ENCODE measurements at regions not wholly inside any gene's neighbourhood (a gene's known extent, or its start where the extent isn't known, plus 50 kb on each side); places are given as distances from the start of the nearest gene placed in this dataset.

GRCh38 chr2:150410809-150411208, 76.7 kb downstream of the RND3 start:
- no peak for FAIRE-seq
- H3K4me1 ChIP-seq (ENCODE audit: control insufficient read depth, extremely low read depth, insufficient read depth, low read length), result no peaks in the 10 kb centered on the region
- H3K9me3 ChIP-seq (ENCODE audit: control insufficient read depth, low read depth, low read length), result no peaks in the 10 kb centered on the region
- H3K79me2 ChIP-seq (ENCODE audit: control insufficient read depth, insufficient read depth, low read length), result no peaks in the 10 kb centered on the region
- no peak overlapping the region for H3K9ac ChIP-seq (ENCODE audit: control insufficient read depth, extremely low read depth, insufficient read depth, low read length)
- no peak overlapping the region for H3K4me3 ChIP-seq (ENCODE audit: control insufficient read depth in 2 of 3, extremely low read depth in 1 of 3, insufficient read depth in 2 of 3, low read depth in 1 of 3, low read length in 3 of 3)
- no peak for TF ChIP-seq EZH2 (IDR thresholded peaks at IDR 0.05; ENCODE audit: low read length)
- TF ChIP-seq, protein P1, sequence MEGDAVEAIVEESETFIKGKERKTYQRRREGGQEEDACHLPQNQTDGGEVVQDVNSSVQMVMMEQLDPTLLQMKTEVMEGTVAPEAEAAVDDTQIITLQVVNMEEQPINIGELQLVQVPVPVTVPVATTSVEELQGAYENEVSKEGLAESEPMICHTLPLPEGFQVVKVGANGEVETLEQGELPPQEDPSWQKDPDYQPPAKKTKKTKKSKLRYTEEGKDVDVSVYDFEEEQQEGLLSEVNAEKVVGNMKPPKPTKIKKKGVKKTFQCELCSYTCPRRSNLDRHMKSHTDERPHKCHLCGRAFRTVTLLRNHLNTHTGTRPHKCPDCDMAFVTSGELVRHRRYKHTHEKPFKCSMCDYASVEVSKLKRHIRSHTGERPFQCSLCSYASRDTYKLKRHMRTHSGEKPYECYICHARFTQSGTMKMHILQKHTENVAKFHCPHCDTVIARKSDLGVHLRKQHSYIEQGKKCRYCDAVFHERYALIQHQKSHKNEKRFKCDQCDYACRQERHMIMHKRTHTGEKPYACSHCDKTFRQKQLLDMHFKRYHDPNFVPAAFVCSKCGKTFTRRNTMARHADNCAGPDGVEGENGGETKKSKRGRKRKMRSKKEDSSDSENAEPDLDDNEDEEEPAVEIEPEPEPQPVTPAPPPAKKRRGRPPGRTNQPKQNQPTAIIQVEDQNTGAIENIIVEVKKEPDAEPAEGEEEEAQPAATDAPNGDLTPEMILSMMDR (optimal IDR thresholded peaks at IDR 0.05 in 1 of 3, IDR thresholded peaks at IDR 0.05 in 1 of 3, conservative IDR thresholded peaks at IDR 0.05 in 1 of 3; ENCODE audit: extremely low read depth in 1 of 3, insufficient read depth in 2 of 3, low read length in 3 of 3), result no peak
- no peak overlapping the region for H3K4me2 ChIP-seq (ENCODE audit: control insufficient read depth, extremely low read depth, insufficient read depth, low read depth, low read length)
- DNase-seq (ENCODE audit: low read depth, low spot score), result no peak
- no peak overlapping the region for H2AFZ ChIP-seq (ENCODE audit: control insufficient read depth, low read length)
- H4K20me1 ChIP-seq (ENCODE audit: control insufficient read depth, extremely low read depth, insufficient read depth, low read length), result no peaks in the 10 kb centered on the region
- dilution Hi-C loops (cut with MboI; ENCODE audit: extremely low pct_ligation_motif_present, low sequenced_read_pairs), result no loop called here
- H3K27me3 ChIP-seq (ENCODE audit: control insufficient read depth, extremely low read depth, insufficient read depth, low read length), result no peaks in the 10 kb centered on the region
- no peak overlapping the region for H3K27ac ChIP-seq (ENCODE audit: control insufficient read depth, insufficient read depth, low read length)
- H3K36me3 ChIP-seq (ENCODE audit: control insufficient read depth in 2 of 2, extremely low read depth in 1 of 2, insufficient read depth in 2 of 2, low read length in 2 of 2), result no peaks in the 10 kb centered on the region
- H3K9me1 ChIP-seq (ENCODE audit: control insufficient read depth, extremely low read depth, insufficient read depth, low read length), result no peaks in the 10 kb centered on the region

- Histone ChIP-seq H4K20me1 (ENCODE audit: control insufficient read depth, extremely low read depth, insufficient read depth, low read length) (no peaks in the 10 kb centered on the region), H3K27ac (ENCODE audit: control insufficient read depth, insufficient read depth, low read length) (no peak overlapping the region), H2AFZ (ENCODE audit: control insufficient read depth, low read length) (no peak overlapping the region), H3K4me2 (ENCODE audit: control insufficient read depth, extremely low read depth, insufficient read depth, low read depth, low read length) (no peak overlapping the region), H3K79me2 (ENCODE audit: control insufficient read depth, insufficient read depth, low read length) (no peaks in the 10 kb centered on the region), H3K36me3 (ENCODE audit: control insufficient read depth in 2 of 2, extremely low read depth in 1 of 2, insufficient read depth in 2 of 2, low read length in 2 of 2) (no peaks in the 10 kb centered on the region), H3K9me3 (ENCODE audit: control insufficient read depth, low read depth, low read length) (no peaks in the 10 kb centered on the region), H3K27me3 (ENCODE audit: control insufficient read depth, extremely low read depth, insufficient read depth, low read length) (no peaks in the 10 kb centered on the region), H3K4me1 (ENCODE audit: control insufficient read depth, extremely low read depth, insufficient read depth, low read length) (no peaks in the 10 kb centered on the region), H3K9me1 (ENCODE audit: control insufficient read depth, extremely low read depth, insufficient read depth, low read length) (no peaks in the 10 kb centered on the region), H3K9ac (ENCODE audit: control insufficient read depth, extremely low read depth, insufficient read depth, low read length) (no peak overlapping the region), H3K4me3 (ENCODE audit: control insufficient read depth in 2 of 3, extremely low read depth in 1 of 3, insufficient read depth in 2 of 3, low read depth in 1 of 3, low read length in 3 of 3) (no peak overlapping the region)
- TF ChIP-seq, protein P1 (optimal IDR thresholded peaks at IDR 0.05 in 1 of 3, IDR thresholded peaks at IDR 0.05 in 1 of 3, conservative IDR thresholded peaks at IDR 0.05 in 1 of 3; ENCODE audit: extremely low read depth in 1 of 3, insufficient read depth in 2 of 3, low read length in 3 of 3), result no peak
- TF ChIP-seq EZH2 (IDR thresholded peaks at IDR 0.05; ENCODE audit: low read length), result no peak
- DNase-seq (ENCODE audit: low read depth, low spot score) (no peak), FAIRE-seq (no peak)
- dilution Hi-C loops (cut with MboI; ENCODE audit: extremely low pct_ligation_motif_present, low sequenced_read_pairs), result no loop called here
Measured at GRCh38 chr2:150409196-150409595, 78.3 kb downstream of the RND3 start.

All from keratinocyte (primary cell).